Prostate gland (tissue), 2 donors: ENCODE measurements at regions not wholly inside any gene's neighbourhood (a gene's known extent, or its start where the extent isn't known, plus 50 kb on each side); places are given as distances from the start of the nearest gene placed in this dataset.

Experiments used
- DNase-seq: peaks from one replicate; pipeline ENCODE4 v3.0.0-alpha.2; 2019; ENCODE audit warnings: low spot score
- H3K27ac ChIP-seq, 2 donors: fragments of 200-600 bp; sonication (generic); 2 replicates each; pipeline ENCODE4 v1.5.1; 2017 to 2019
- H3K27me3 ChIP-seq: fragments of 200-600 bp; sonication (generic); replicated peaks from 2 replicates; pipeline ENCODE4 v1.5.1; 2019; ENCODE audit not compliant: insufficient read depth
- H3K36me3 ChIP-seq, 2 donors: fragments of 200-600 bp; sonication (generic); 1 replicate in 1 of 2; 2 replicates in 1 of 2; pipeline versions ENCODE4 v1.5.1 to v1.8.1; 2017 to 2019
- H3K4me1 ChIP-seq: fragments of 200-600 bp; sonication (generic); replicated peaks from 2 replicates; pipeline ENCODE4 v1.5.1; 2019
- H3K4me3 ChIP-seq, 2 donors: fragments of 200-600 bp; sonication (generic); 2 replicates each; pipeline ENCODE4 v1.5.1; 2017 to 2019
- H3K9me3 ChIP-seq: fragments of 200-600 bp; sonication (generic); 2 replicates; pipeline ENCODE4 v1.5.1; 2017
- CTCF ChIP-seq, 4 experiments: fragments of 200-600 bp in 2 of 4; fragments of 450-650 bp in 2 of 4; sonication (generic) in 2 of 4; IDR thresholded peaks; 1 replicate in 3 of 4; 2 replicates in 1 of 4; pipeline ENCODE4 v1.5.1; 2016 to 2019; ENCODE audit warnings: antibody characterized with exemption in 4 of 4, mild to moderate bottlenecking in 2 of 4, moderate library complexity in 2 of 4
- POLR2A ChIP-seq: fragments of 450-650 bp; IDR thresholded peaks from one replicate; pipeline ENCODE4 v1.6.1; 2016; ENCODE audit warnings: antibody characterized with exemption, mild to moderate bottlenecking
- POLR2AphosphoS5 ChIP-seq: sonication (generic); formaldehyde crosslinking; IDR thresholded peaks from one replicate; pipeline ENCODE4 v1.6.1; 2017; ENCODE audit warnings: antibody characterized with exemption
- WGBS: methylation state at CpG from one replicate; pipeline ENCODE4 v1.1.5; 2018; 5-methylcytosine and 5-hydroxymethylcytosine counted together
- intact Hi-C: fragments of 100-400 bp; cut with DNase I; formaldehyde crosslinking; loops from one replicate; pipeline ENCODE4 v1.14.2; 2022

- no peak overlapping the region for H3K27ac ChIP-seq
- DNase-seq: no peak
- no peak overlapping the region for H3K4me3 ChIP-seq
- no peak for TF ChIP-seq POLR2AphosphoS5
- TF ChIP-seq POLR2A: no peak
- TF ChIP-seq CTCF (IDR thresholded peaks at IDR 0.05): no peak
- no peaks in the 10 kb centered on the region for H3K4me1 ChIP-seq
- no peaks in the 10 kb centered on the region for H3K27me3 ChIP-seq
- intact Hi-C loops: loop anchor here (5.0 kb wide), 1 partner anchor 68 kb away; no protein-coding TSS in a partner anchor
- WGBS: 93% methylated on average over 10 of the region's 10 CpGs
- no peaks in the 10 kb centered on the region for H3K9me3 ChIP-seq
- no peaks in the 10 kb centered on the region for H3K36me3 ChIP-seq
Observed at GRCh38 chr10:29929006-29929405, 130.4 kb downstream of the JCAD start.

- WGBS: 47% methylated on average over 6 of the region's 6 CpGs
- no peak for DNase-seq
- no peak overlapping the region for H3K27ac ChIP-seq
Observed at GRCh38 chr10:29926693-29927048, 132.7 kb downstream of the JCAD start.

GRCh38 chr10:29925771-29926692, 133.4 kb downstream of the JCAD start:
- intact Hi-C loops: loop anchor here (5.0 kb wide), 1 partner anchor 71 kb away; no protein-coding TSS in a partner anchor
- TF ChIP-seq POLR2A (no peak), CTCF (IDR thresholded peaks at IDR 0.05) (no peak), POLR2AphosphoS5 (no peak)
- Histone ChIP-seq H3K27me3 (no peaks in the 10 kb centered on the region), H3K4me3 (no peak overlapping the region), H3K4me1 (no peaks in the 10 kb centered on the region), H3K9me3 (no peaks in the 10 kb centered on the region), H3K27ac (no peak overlapping the region), H3K36me3 (no peaks in the 10 kb centered on the region)
- WGBS: 60% methylated on average over 12 of the region's 12 CpGs
- DNase-seq: no peak

More at GRCh38 chr10:29926693-29927048, 132.7 kb downstream of the JCAD start:
- Histone ChIP-seq H3K4me3 (no peak overlapping the region), H3K4me1 (no peaks in the 10 kb centered on the region), H3K36me3 (no peaks in the 10 kb centered on the region), H3K9me3 (no peaks in the 10 kb centered on the region), H3K27me3 (no peaks in the 10 kb centered on the region)
- intact Hi-C loops: loop anchor here (5.0 kb wide), 1 partner anchor 71 kb away; no protein-coding TSS in a partner anchor
- TF ChIP-seq POLR2AphosphoS5 (no peak), POLR2A (no peak), CTCF (IDR thresholded peaks at IDR 0.05) (peak in 3 of 4 experiments; percentile 18 to 55 (median 36))

- intact Hi-C loops: no loop called here
- Histone ChIP-seq H3K4me3 (no peak overlapping the region), H3K36me3 (no peaks in the 10 kb centered on the region), H3K27me3 (no peaks in the 10 kb centered on the region), H3K27ac (no peak overlapping the region), H3K4me1 (no peaks in the 10 kb centered on the region), H3K9me3 (no peaks in the 10 kb centered on the region)
- no peak for DNase-seq
- TF ChIP-seq CTCF (IDR thresholded peaks at IDR 0.05) (no peak), POLR2AphosphoS5 (no peak), POLR2A (no peak)
- WGBS: 96% methylated on average over 3 of the region's 3 CpGs
Observed at GRCh38 chr10:29924436-29924835, 134.9 kb downstream of the JCAD start.
